ENCODE measurements at regions not wholly inside any gene's neighbourhood (a gene's known extent, or its start where the extent isn't known, plus 50 kb on each side); places are given as distances from the start of the nearest gene placed in this dataset.

GRCh38 chr3:80010021-80010571 is 242.3 kb upstream of the ROBO1 start:
- no peak overlapping the region for H3K4me3 ChIP-seq (replicated peaks; ENCODE audit: low read depth, low read length)
- no peak for DNase-seq (ENCODE audit: extremely low read depth, low read depth)
- no peak for TF ChIP-seq CTCF (IDR thresholded peaks at IDR 0.05; ENCODE audit: low read depth, low read length, missing control alignments)

- H3K4me3 ChIP-seq (replicated peaks; ENCODE audit: low read depth, low read length), result no peak overlapping the region
- no peak for TF ChIP-seq CTCF (IDR thresholded peaks at IDR 0.05; ENCODE audit: low read depth, low read length, missing control alignments)
- DNase-seq (ENCODE audit: extremely low read depth, low read depth), result no peak
Measured at GRCh38 chr3:80007522-80007921, 239.7 kb upstream of the ROBO1 start.

GRCh38 chr3:80006315-80006714 is 238.5 kb upstream of the ROBO1 start:
- H3K4me3 ChIP-seq (replicated peaks; ENCODE audit: low read depth, low read length), result no peak overlapping the region
- TF ChIP-seq CTCF (IDR thresholded peaks at IDR 0.05; ENCODE audit: low read depth, low read length, missing control alignments), result no peak
- no peak for DNase-seq (ENCODE audit: extremely low read depth, low read depth)

GRCh38 chr3:80000022-80000421 is 232.2 kb upstream of the ROBO1 start:
- TF ChIP-seq CTCF (IDR thresholded peaks at IDR 0.05; ENCODE audit: low read depth, low read length, missing control alignments), result no peak
- no peak overlapping the region for H3K4me3 ChIP-seq (replicated peaks; ENCODE audit: low read depth, low read length)
- no peak for DNase-seq (ENCODE audit: extremely low read depth, low read depth)

- DNase-seq (ENCODE audit: extremely low read depth, low read depth), result no peak
- H3K4me3 ChIP-seq (replicated peaks; ENCODE audit: low read depth, low read length), result no peak overlapping the region
- no peak for TF ChIP-seq CTCF (IDR thresholded peaks at IDR 0.05; ENCODE audit: low read depth, low read length, missing control alignments)
Measured at GRCh38 chr3:79994397-79994796, 226.6 kb upstream of the ROBO1 start.

- TF ChIP-seq CTCF (IDR thresholded peaks at IDR 0.05; ENCODE audit: low read depth, low read length, missing control alignments), result no peak
- H3K4me3 ChIP-seq (replicated peaks; ENCODE audit: low read depth, low read length), result no peak overlapping the region
- no peak for DNase-seq (ENCODE audit: extremely low read depth, low read depth)
Measured at GRCh38 chr3:79986338-79986737, 218.5 kb upstream of the ROBO1 start.

GRCh38 chr3:79985816-79986215 is 218.0 kb upstream of the ROBO1 start:
- no peak for TF ChIP-seq CTCF (IDR thresholded peaks at IDR 0.05; ENCODE audit: low read depth, low read length, missing control alignments)
- no peak overlapping the region for H3K4me3 ChIP-seq (replicated peaks; ENCODE audit: low read depth, low read length)
- no peak for DNase-seq (ENCODE audit: extremely low read depth, low read depth)
